T-helper 2 cell treated with Interferon-gamma antibody and Interleukin-4, amounts not matched to agents 5 μg/mL and 100 μg/mL, for 36 hours (primary cell): ENCODE measurements at regions not wholly inside any gene's neighbourhood (a gene's known extent, or its start where the extent isn't known, plus 50 kb on each side); places are given as distances from the start of the nearest gene placed in this dataset.

Experiments
- DNase-seq: peaks from one replicate; pipeline ENCODE4 v3.0.0; 2021; ENCODE audit warnings: low spot score
- H3K27ac Mint-ChIP-seq: one replicate; pipeline ENCODE4 v1.8.0; 2021; ENCODE audit warnings: mild to moderate bottlenecking, mixed read lengths
- H3K27me3 Mint-ChIP-seq: one replicate; pipeline ENCODE4 v1.8.0; 2021; ENCODE audit warnings: low read depth, mixed read lengths
- H3K36me3 Mint-ChIP-seq: one replicate; pipeline ENCODE4 v1.8.0; 2021; ENCODE audit warnings: low read depth, mixed read lengths
- H3K4me1 Mint-ChIP-seq: one replicate; pipeline ENCODE4 v1.8.0; 2021; ENCODE audit warnings: low read depth, mixed read lengths
- H3K4me3 Mint-ChIP-seq: one replicate; pipeline ENCODE4 v1.8.0; 2022; ENCODE audit warnings: mild to moderate bottlenecking, moderate library complexity, mixed read lengths
- H3K9me3 Mint-ChIP-seq: one replicate; pipeline ENCODE4 v1.8.0; 2021; ENCODE audit warnings: mixed read lengths

GRCh38 chr3:4218456-4219226, 84.5 kb upstream of the SETMAR start:
- Mint-ChIP-seq H3K27me3 (no peaks in the 10 kb centered on the region), H3K4me3 (no peak overlapping the region), H3K4me1 (no peaks in the 10 kb centered on the region), H3K27ac (no peak overlapping the region), H3K9me3 (peaks cover 11% of the 10 kb centered on the region), H3K36me3 (no peaks in the 10 kb centered on the region)
- no peak for DNase-seq

GRCh38 chr3:4219227-4219568, 84.0 kb upstream of the SETMAR start:
- Mint-ChIP-seq H3K4me1 (no peaks in the 10 kb centered on the region), H3K36me3 (no peaks in the 10 kb centered on the region), H3K27ac (no peak overlapping the region)

GRCh38 chr3:4220065-4220464, 83.1 kb upstream of the SETMAR start:
- no peak overlapping the region for H3K27ac Mint-ChIP-seq
- no peaks in the 10 kb centered on the region for H3K27me3 Mint-ChIP-seq
- no peaks in the 10 kb centered on the region for H3K36me3 Mint-ChIP-seq
- no peaks in the 10 kb centered on the region for H3K4me1 Mint-ChIP-seq
- no peak for DNase-seq
- H3K4me3 Mint-ChIP-seq, result no peak overlapping the region
- peaks cover 5% of the 10 kb centered on the region for H3K9me3 Mint-ChIP-seq

More at GRCh38 chr3:4219227-4219568, 84.0 kb upstream of the SETMAR start:
- Mint-ChIP-seq H3K27me3 (no peaks in the 10 kb centered on the region), H3K9me3 (peaks cover 8% of the 10 kb centered on the region), H3K4me3 (no peak overlapping the region)
- no peak for DNase-seq

- DNase-seq, result no peak
- no peaks in the 10 kb centered on the region for H3K36me3 Mint-ChIP-seq
- H3K27ac Mint-ChIP-seq, result no peak overlapping the region
- no peaks in the 10 kb centered on the region for H3K9me3 Mint-ChIP-seq
- no peaks in the 10 kb centered on the region for H3K4me1 Mint-ChIP-seq
- no peak overlapping the region for H3K4me3 Mint-ChIP-seq
- H3K27me3 Mint-ChIP-seq, result no peaks in the 10 kb centered on the region
Measured at GRCh38 chr3:4222574-4223175, 80.5 kb upstream of the SETMAR start.

- H3K27me3 Mint-ChIP-seq, result no peaks in the 10 kb centered on the region
- no peaks in the 10 kb centered on the region for H3K9me3 Mint-ChIP-seq
- no peaks in the 10 kb centered on the region for H3K36me3 Mint-ChIP-seq
- H3K27ac Mint-ChIP-seq, result no peak overlapping the region
- H3K4me3 Mint-ChIP-seq, result no peak overlapping the region
- no peaks in the 10 kb centered on the region for H3K4me1 Mint-ChIP-seq
- DNase-seq, result no peak
Measured at GRCh38 chr3:4223777-4224176, 79.4 kb upstream of the SETMAR start.

GRCh38 chr3:4224331-4224730, 78.8 kb upstream of the SETMAR start:
- Mint-ChIP-seq H3K4me3 (no peak overlapping the region), H3K9me3 (no peaks in the 10 kb centered on the region), H3K27me3 (no peaks in the 10 kb centered on the region), H3K4me1 (no peaks in the 10 kb centered on the region), H3K36me3 (no peaks in the 10 kb centered on the region), H3K27ac (no peak overlapping the region)
- DNase-seq, result no peak

- H3K36me3 Mint-ChIP-seq, result no peaks in the 10 kb centered on the region
- H3K4me3 Mint-ChIP-seq, result no peak overlapping the region
- H3K27ac Mint-ChIP-seq, result no peak overlapping the region
- H3K4me1 Mint-ChIP-seq, result no peaks in the 10 kb centered on the region
- no peak for DNase-seq
- H3K27me3 Mint-ChIP-seq, result no peaks in the 10 kb centered on the region
- H3K9me3 Mint-ChIP-seq, result no peaks in the 10 kb centered on the region
Measured at GRCh38 chr3:4225005-4225471, 78.1 kb upstream of the SETMAR start.

GRCh38 chr3:4228295-4228694, 74.9 kb upstream of the SETMAR start:
- no peak overlapping the region for H3K4me3 Mint-ChIP-seq
- DNase-seq, result no peak
- H3K4me1 Mint-ChIP-seq, result no peaks in the 10 kb centered on the region
- no peaks in the 10 kb centered on the region for H3K9me3 Mint-ChIP-seq
- H3K27ac Mint-ChIP-seq, result no peak overlapping the region
- H3K27me3 Mint-ChIP-seq, result no peaks in the 10 kb centered on the region
- no peaks in the 10 kb centered on the region for H3K36me3 Mint-ChIP-seq

GRCh38 chr3:4231041-4231440, 72.1 kb upstream of the SETMAR start:
- no peak for DNase-seq
- Mint-ChIP-seq H3K4me1 (no peaks in the 10 kb centered on the region), H3K36me3 (no peaks in the 10 kb centered on the region), H3K4me3 (no peak overlapping the region), H3K9me3 (no peaks in the 10 kb centered on the region), H3K27ac (no peak overlapping the region), H3K27me3 (no peaks in the 10 kb centered on the region)

- Mint-ChIP-seq H3K9me3 (no peaks in the 10 kb centered on the region), H3K4me1 (no peaks in the 10 kb centered on the region)
- no peak for DNase-seq
Measured at GRCh38 chr3:4232798-4233197, 70.4 kb upstream of the SETMAR start.

GRCh38 chr3:4233488-4233887, 69.7 kb upstream of the SETMAR start:
- H3K27ac Mint-ChIP-seq, result no peak overlapping the region
- no peaks in the 10 kb centered on the region for H3K27me3 Mint-ChIP-seq
- no peaks in the 10 kb centered on the region for H3K36me3 Mint-ChIP-seq
- H3K4me3 Mint-ChIP-seq, result no peak overlapping the region
- no peaks in the 10 kb centered on the region for H3K9me3 Mint-ChIP-seq
- no peaks in the 10 kb centered on the region for H3K4me1 Mint-ChIP-seq
- DNase-seq, result no peak

More at GRCh38 chr3:4232798-4233197, 70.4 kb upstream of the SETMAR start:
- no peak overlapping the region for H3K27ac Mint-ChIP-seq
- H3K4me3 Mint-ChIP-seq, result no peak overlapping the region
- no peaks in the 10 kb centered on the region for H3K36me3 Mint-ChIP-seq
- no peaks in the 10 kb centered on the region for H3K27me3 Mint-ChIP-seq

- Mint-ChIP-seq H3K27me3 (no peaks in the 10 kb centered on the region), H3K4me1 (no peaks in the 10 kb centered on the region), H3K36me3 (no peaks in the 10 kb centered on the region), H3K27ac (no peak overlapping the region), H3K9me3 (no peaks in the 10 kb centered on the region), H3K4me3 (no peak overlapping the region)
- DNase-seq, result no peak
Measured at GRCh38 chr3:4234889-4235288, 68.3 kb upstream of the SETMAR start.

- Mint-ChIP-seq H3K4me1 (no peaks in the 10 kb centered on the region), H3K27ac (no peak overlapping the region), H3K27me3 (no peaks in the 10 kb centered on the region), H3K36me3 (no peaks in the 10 kb centered on the region), H3K4me3 (no peak overlapping the region), H3K9me3 (no peaks in the 10 kb centered on the region)
- DNase-seq, result no peak
Measured at GRCh38 chr3:4235690-4236089, 67.5 kb upstream of the SETMAR start.

GRCh38 chr3:4241595-4242170, 61.5 kb upstream of the SETMAR start:
- Mint-ChIP-seq H3K27me3 (no peaks in the 10 kb centered on the region), H3K36me3 (no peaks in the 10 kb centered on the region), H3K9me3 (no peaks in the 10 kb centered on the region), H3K4me3 (no peak overlapping the region), H3K4me1 (no peaks in the 10 kb centered on the region), H3K27ac (no peak overlapping the region)
- no peak for DNase-seq
